ENCODE measurements at regions not wholly inside any gene's neighbourhood (a gene's known extent, or its start where the extent isn't known, plus 50 kb on each side); places are given as distances from the start of the nearest gene placed in this dataset.

DNA sequence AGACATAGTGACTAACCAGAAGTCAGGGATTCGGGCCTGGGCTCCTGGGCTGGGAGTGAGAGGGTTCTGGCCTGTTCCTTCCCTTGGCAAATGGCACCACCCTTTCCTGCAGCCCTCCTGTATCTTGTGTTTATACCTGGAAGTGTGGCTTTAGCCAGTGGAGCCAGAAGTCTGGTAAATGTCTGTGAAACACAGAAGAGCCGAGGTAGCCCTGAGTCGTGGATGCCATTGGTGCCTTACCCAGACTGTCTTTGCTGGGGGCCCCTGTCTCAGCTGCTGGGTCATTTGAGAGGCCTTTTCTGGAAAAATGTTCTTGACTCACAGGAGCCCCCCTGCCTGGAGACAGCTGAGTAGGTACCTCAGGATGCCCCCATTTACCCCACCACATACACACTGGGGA lies 95.7 kb upstream of the BASP1 start:
- TF ChIP-seq POLR2A (IDR thresholded peaks at IDR 0.05; ENCODE audit: low read length) = no peak
- TF ChIP-seq GATA1 (IDR thresholded peaks at IDR 0.05; ENCODE audit: low read depth, low read length) = no peak

Data from erythroblast (primary cell).